Right lobe of liver (tissue), 6 donors: ENCODE measurements at regions not wholly inside any gene's neighbourhood (a gene's known extent, or its start where the extent isn't known, plus 50 kb on each side); places are given as distances from the start of the nearest gene placed in this dataset.
A peak's percentile ranks its signal among the peaks of the same experiment; 100 is the strongest.
"Not testable (repeated sequence)": the region's sequence is repeated elsewhere in the genome, so short reads cannot be mapped to it uniquely, and the experiment has no call there.

Experiments used
- ATAC-seq, 4 donors: fragments of 200-7000 bp; cut with Tn5 transposase; one replicate each; pipeline ENCODE4 v1.9.1; 2020; ENCODE audit warnings: mild to moderate bottlenecking in 4 of 4, moderate library complexity in 4 of 4
- DNase-seq, 3 donors: peaks; one replicate each; pipeline ENCODE4 v3.0.0-alpha.2; 2020
- H3K27ac ChIP-seq, 3 donors: fragments of 200-600 bp; one replicate each; pipeline ENCODE4 v1.8.0; 2022
- H3K27me3 ChIP-seq, 2 donors: fragments of 200-600 bp; one replicate each; pipeline ENCODE4 v1.8.0; 2022
- H3K36me3 ChIP-seq, 4 donors: fragments of 200-600 bp; sonication (generic) in 1 of 4; one replicate each; pipeline versions ENCODE4 v1.5.1 to v1.8.0; 2017 to 2022; ENCODE audit warnings: control low read depth in 1 of 4
- H3K4me1 ChIP-seq, 4 donors: fragments of 200-600 bp; sonication (generic) in 1 of 4; one replicate each; pipeline versions ENCODE4 v1.5.1 to v1.8.0; 2017 to 2022; ENCODE audit warnings: control low read depth in 1 of 4
- H3K4me3 ChIP-seq, 3 donors: fragments of 200-600 bp; one replicate each; pipeline ENCODE4 v1.8.0; 2022
- H3K9me3 ChIP-seq, 4 donors: fragments of 200-600 bp; sonication (generic) in 1 of 4; one replicate each; pipeline versions ENCODE4 v1.5.1 to v1.8.0; 2017 to 2022; ENCODE audit warnings: control low read depth in 1 of 4
- POLR2A ChIP-seq: fragments of 450-650 bp; IDR thresholded peaks from one replicate; pipeline ENCODE4 v1.6.1; 2017; ENCODE audit warnings: antibody characterized with exemption, mild to moderate bottlenecking
- WGBS: methylation state at CpG from one replicate; pipeline ENCODE4 v1.1.6; 2018; ENCODE audit warnings: low coverage, low lambda C conversion rate; ENCODE audit not compliant: insufficient coverage; ENCODE audit errors: missing lambda C conversion rate; 5-methylcytosine and 5-hydroxymethylcytosine counted together
- intact Hi-C, 2 donors: fragments of 100-400 bp; cut with DNase I; formaldehyde crosslinking; loops; one replicate each; pipeline versions ENCODE4 v1.11.2 to v1.14.1; 2022
- TF ChIP-seq, protein P1 (sequence below), 4 donors: fragments of 200-600 bp in 3 of 4; fragments of 450-650 bp in 1 of 4; IDR thresholded peaks; one replicate each; pipeline versions ENCODE4 v1.5.1 to v1.8.0; 2016 to 2022; ENCODE audit warnings: antibody characterized with exemption in 4 of 4, mild to moderate bottlenecking in 2 of 4
- donor health status: DM: no; HTN: yes; CAD: no.
- donor health status: DM: no; HTN: no; CAD: no.
- donor health status: DM: no; HTN: no; CAD: no.
- donor health status: DM: no; HTN: yes; CAD: no.
- donor health status: DM: no; HTN: yes; CAD: no.

GRCh38 chr2:242085941-242086621 is 216.6 kb downstream of the RTP5 start:
- Histone ChIP-seq H3K27ac (peak overlapping the region; percentile 57 to 90 (median 86)), H3K36me3 (no peaks in the 10 kb centered on the region), H3K4me3 (peak overlapping the region; percentile 1 to 64 (median 47)), H3K4me1 (peaks cover 0 to 7% (median 5%) of the 10 kb centered on the region in 4 donors), H3K9me3 (no peaks in the 10 kb centered on the region), H3K27me3 (no peaks in the 10 kb centered on the region)
- ATAC-seq (peak; percentile 75 to 83 (median 79)), DNase-seq (peak; percentile 75 to 91 (median 81))
- 7% methylated on average over 6 of the region's 6 CpGs for WGBS
- intact Hi-C loops, result no loop called here
- peak; percentile 98 for TF ChIP-seq POLR2A
- TF ChIP-seq, protein P1, sequence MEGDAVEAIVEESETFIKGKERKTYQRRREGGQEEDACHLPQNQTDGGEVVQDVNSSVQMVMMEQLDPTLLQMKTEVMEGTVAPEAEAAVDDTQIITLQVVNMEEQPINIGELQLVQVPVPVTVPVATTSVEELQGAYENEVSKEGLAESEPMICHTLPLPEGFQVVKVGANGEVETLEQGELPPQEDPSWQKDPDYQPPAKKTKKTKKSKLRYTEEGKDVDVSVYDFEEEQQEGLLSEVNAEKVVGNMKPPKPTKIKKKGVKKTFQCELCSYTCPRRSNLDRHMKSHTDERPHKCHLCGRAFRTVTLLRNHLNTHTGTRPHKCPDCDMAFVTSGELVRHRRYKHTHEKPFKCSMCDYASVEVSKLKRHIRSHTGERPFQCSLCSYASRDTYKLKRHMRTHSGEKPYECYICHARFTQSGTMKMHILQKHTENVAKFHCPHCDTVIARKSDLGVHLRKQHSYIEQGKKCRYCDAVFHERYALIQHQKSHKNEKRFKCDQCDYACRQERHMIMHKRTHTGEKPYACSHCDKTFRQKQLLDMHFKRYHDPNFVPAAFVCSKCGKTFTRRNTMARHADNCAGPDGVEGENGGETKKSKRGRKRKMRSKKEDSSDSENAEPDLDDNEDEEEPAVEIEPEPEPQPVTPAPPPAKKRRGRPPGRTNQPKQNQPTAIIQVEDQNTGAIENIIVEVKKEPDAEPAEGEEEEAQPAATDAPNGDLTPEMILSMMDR (IDR thresholded peaks at IDR 0.05), result peak in 2 of 4 donors; percentile 15 to 34

- H3K27me3 ChIP-seq, H3K36me3 ChIP-seq, intact Hi-C loops, DNase-seq, H3K9me3 ChIP-seq, H3K4me1 ChIP-seq: not testable (repeated sequence)
- peak overlapping the region; percentile 67 to 72 (median 71) for H3K4me3 ChIP-seq
- peak; percentile 45 to 62 (median 58) for ATAC-seq
- WGBS, result 0% methylated on average over 1 of the region's 37 CpGs
- H3K27ac ChIP-seq, result peak overlapping the region; percentile 60 to 75 (median 70)
Observed at GRCh38 chr2:242088044-242088443, 218.5 kb downstream of the RTP5 start.

DNA sequence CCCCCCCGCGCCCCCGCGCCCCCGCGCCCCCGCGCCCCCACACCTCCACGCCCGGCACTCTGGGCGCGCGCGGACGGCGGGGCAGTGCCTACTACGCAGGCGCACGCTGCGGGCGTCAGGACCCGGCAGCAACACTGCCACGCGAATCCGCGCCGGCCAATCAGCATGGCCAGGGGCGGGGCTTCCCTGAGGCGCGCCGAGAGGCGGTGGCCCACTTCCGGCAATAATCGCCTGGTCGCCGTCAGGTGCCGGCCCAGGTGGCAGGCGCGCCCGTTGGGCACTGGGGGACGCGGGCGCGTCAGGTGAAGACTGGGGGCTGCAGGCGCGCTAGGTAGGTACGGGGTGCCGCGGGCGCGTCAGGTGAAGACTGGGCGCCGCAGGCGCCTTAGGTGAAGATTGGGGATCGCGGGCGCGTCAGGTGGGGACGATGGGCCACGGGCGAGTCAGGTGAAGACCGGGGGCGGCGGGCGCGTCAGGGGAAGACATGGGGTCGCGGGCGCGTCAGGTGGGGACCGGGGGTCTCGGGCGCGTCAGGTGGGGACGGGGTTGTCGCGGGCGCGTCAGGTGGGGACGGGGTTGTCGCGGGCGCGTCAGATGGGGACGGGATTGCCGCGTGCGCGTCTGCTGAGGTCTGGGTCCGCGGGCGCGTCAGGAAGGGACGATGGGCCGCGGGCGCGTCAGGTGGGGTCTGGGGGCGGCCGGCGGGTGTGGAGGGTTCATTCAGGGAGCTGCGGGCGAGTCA is 219.1 kb downstream of the RTP5 start:
- Histone ChIP-seq H3K9me3 (no peaks in the 10 kb centered on the region), H3K4me3 (peak overlapping the region; percentile 67 to 72 (median 71)), H3K27me3 (no peaks in the 10 kb centered on the region), H3K36me3 (no peaks in the 10 kb centered on the region), H3K4me1 (no peaks in the 10 kb centered on the region), H3K27ac (peak overlapping the region; percentile 50 to 70 (median 60))
- TF ChIP-seq, protein P1 (IDR thresholded peaks at IDR 0.05), result no peak
- TF ChIP-seq POLR2A, result peak; percentile 77
- 2% methylated on average over 36 of the region's 103 CpGs for WGBS
- ATAC-seq (peak; percentile 83 to 92 (median 86)), DNase-seq (peak; percentile 96 to 98 (median 97))
- intact Hi-C loops, result no loop called here

DNA sequence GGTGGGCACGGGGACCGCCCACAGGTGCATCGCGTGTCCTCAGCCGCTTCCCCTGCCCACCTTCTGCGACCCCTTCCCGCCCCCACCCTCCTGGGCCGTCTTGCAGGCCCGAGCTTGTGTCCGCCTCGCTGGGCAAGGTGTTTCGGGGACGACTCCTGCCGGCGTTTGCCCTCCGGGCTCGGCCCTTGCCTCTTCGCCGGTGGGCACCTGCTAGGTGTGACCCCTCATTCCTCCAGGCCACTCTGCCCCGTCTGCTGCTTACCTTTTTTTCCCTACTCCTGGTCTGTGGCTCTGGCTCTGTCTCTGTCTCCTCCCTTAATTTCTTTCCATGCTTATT is 219.7 kb downstream of the RTP5 start:
- H3K4me1 ChIP-seq, intact Hi-C loops, H3K27me3 ChIP-seq, H3K27ac ChIP-seq, H3K9me3 ChIP-seq, ATAC-seq, H3K36me3 ChIP-seq, DNase-seq: not testable (repeated sequence)
- 0% methylated on average over 5 of the region's 20 CpGs for WGBS
- H3K4me3 ChIP-seq, result peak overlapping the region; percentile 67 to 72 (median 71)

GRCh38 chr2:242097278-242097677 is 227.7 kb downstream of the RTP5 start:
- H3K4me1 ChIP-seq, H3K27me3 ChIP-seq, H3K27ac ChIP-seq, H3K4me3 ChIP-seq, DNase-seq, H3K9me3 ChIP-seq, intact Hi-C loops: not testable (repeated sequence)
- peak in 1 of 4 donors; percentile 60 for ATAC-seq
- WGBS, result 100% methylated on average over 1 of the region's 1 CpG
- H3K36me3 ChIP-seq, result peaks cover 0 to 11% (median under 1%) of the 10 kb centered on the region in 4 donors

GRCh38 chr2:242098034-242098433 is 228.5 kb downstream of the RTP5 start:
- Histone ChIP-seq H3K36me3 (peaks cover 0 to 11% (median under 1%) of the 10 kb centered on the region in 4 donors), H3K27me3 (no peaks in the 10 kb centered on the region), H3K27ac (no peak overlapping the region), H3K4me3 (no peak overlapping the region), H3K4me1 (no peaks in the 10 kb centered on the region), H3K9me3 (no peaks in the 10 kb centered on the region)
- TF ChIP-seq POLR2A, result no peak
- TF ChIP-seq, protein P1 (IDR thresholded peaks at IDR 0.05), result no peak
- WGBS, result 80% methylated on average over 1 of the region's 1 CpG
- DNase-seq, result no peak
- ATAC-seq, result no peak
- intact Hi-C loops, result no loop called here
